Retinal pigment epithelial cell (primary cell): ENCODE measurements at regions not wholly inside any gene's neighbourhood (a gene's known extent, or its start where the extent isn't known, plus 50 kb on each side); places are given as distances from the start of the nearest gene placed in this dataset.

ENCODE experiments used
- DNase-seq: peaks from one replicate; pipeline ENCODE4 v3.0.0-alpha.2; 2010; ENCODE audit warnings: low read depth
- H3K4me3 ChIP-seq: 2 replicates; pipeline ENCODE4 v1.5.1; 2011; ENCODE audit warnings: mild to moderate bottlenecking, low read length, control low read depth, moderate library complexity
- TF ChIP-seq, protein P1 (sequence below): conservative IDR thresholded peaks from 2 replicates; pipeline ENCODE4 v1.5.1; 2011; ENCODE audit warnings: low read depth, low read length, control low read depth, inconsistent platforms

- DNase-seq = no peak
- no peak overlapping the region for H3K4me3 ChIP-seq
- TF ChIP-seq, protein P1, sequence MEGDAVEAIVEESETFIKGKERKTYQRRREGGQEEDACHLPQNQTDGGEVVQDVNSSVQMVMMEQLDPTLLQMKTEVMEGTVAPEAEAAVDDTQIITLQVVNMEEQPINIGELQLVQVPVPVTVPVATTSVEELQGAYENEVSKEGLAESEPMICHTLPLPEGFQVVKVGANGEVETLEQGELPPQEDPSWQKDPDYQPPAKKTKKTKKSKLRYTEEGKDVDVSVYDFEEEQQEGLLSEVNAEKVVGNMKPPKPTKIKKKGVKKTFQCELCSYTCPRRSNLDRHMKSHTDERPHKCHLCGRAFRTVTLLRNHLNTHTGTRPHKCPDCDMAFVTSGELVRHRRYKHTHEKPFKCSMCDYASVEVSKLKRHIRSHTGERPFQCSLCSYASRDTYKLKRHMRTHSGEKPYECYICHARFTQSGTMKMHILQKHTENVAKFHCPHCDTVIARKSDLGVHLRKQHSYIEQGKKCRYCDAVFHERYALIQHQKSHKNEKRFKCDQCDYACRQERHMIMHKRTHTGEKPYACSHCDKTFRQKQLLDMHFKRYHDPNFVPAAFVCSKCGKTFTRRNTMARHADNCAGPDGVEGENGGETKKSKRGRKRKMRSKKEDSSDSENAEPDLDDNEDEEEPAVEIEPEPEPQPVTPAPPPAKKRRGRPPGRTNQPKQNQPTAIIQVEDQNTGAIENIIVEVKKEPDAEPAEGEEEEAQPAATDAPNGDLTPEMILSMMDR = no peak
These were observed 877.3 kb upstream of the INTU start for GRCh38 chr4:126755506-126755905.

DNA sequence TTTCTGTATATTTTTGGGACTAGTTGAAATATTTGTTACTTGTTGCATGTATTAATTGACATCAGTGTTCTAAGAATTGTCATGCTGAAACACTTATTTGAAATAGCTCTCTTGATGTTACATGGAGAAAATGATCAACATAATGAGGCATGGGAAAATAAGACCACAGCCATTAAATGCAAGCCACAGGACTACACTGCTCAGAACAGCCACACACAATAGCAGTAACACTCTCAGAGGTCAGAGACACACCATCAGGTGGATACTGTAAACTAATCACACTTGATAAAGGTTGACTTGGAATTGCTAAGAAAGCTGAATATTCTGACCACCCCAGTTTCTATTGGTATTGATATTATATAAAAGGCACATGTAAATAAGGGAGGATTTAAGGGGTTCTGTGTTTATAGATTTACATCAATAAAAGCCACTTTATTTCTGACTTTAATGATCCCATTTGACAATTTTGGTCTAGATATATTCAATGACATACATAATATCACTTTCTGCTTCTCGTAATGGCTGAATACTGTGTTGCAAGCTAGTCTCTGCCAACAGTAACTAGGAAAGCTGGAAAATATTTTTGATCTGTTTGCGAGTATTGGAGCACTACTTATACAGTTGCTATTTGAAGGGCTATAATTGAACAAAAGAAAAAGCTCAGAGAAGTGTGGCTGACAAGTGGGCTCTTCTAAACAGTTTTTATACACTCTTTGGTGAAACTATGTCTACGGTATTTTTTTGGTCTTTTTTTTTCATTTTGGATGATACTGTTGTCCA is 876.5 kb upstream of the INTU start:
- TF ChIP-seq, protein P1 = no peak
- DNase-seq = no peak
- H3K4me3 ChIP-seq = no peak overlapping the region

DNA sequence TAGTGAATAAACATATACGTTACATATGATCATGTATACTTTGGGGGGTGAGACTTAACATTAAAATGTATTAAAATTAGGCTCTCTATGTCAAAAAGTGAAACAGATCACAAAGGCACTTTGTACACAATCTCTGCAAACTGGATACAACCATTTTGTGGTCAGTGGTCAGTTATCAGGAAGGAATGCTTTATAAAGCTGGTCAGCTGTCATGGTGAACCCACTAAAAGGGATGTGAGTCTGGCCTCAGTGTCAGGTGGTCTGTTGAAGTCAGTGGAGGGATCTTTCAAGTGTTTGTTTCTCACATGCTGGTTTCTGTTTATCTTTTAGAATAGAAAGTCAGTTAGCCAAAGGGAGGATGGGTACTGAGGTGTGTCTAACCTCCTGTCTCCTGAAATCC is 875.5 kb upstream of the INTU start:
- no peak for DNase-seq
- H3K4me3 ChIP-seq = no peak overlapping the region
- TF ChIP-seq, protein P1 = no peak

- H3K4me3 ChIP-seq = no peak overlapping the region
- DNase-seq = no peak
- TF ChIP-seq, protein P1 = no peak
These were observed 874.3 kb upstream of the INTU start for GRCh38 chr4:126758493-126758892.

DNA sequence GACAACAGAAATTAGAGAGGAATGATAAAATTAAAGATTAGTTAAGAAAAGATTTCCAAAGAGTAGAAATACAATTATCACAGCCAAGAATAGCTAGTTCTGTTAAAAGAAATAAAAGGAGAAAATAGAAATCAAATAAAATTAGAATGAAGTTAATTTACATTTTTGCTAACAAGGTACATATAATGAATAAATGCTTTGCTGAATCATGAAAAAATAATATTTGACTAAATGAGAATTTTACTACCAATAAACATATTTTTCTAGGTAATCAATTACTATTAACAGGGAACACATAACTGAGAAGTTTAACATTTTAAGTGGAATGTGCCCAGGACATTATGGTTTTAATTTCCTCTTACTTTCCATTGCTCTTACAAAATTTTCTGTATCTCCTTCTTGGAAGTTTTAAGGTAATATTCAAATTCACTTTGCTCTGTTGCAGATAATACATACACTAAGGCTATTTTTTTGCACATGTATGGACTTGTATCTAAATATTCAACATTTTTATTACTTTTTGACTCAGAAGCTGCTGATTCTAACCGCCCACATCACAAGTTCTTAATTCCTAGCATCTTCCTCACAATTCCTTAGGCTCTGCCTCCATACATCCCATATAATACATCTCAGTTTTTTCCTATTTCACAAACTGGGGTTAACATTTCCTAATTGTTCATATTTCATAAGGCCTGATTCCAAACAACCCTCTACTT is 870.7 kb upstream of the INTU start:
- TF ChIP-seq, protein P1 = no peak
- no peak for DNase-seq
- H3K4me3 ChIP-seq = no peak overlapping the region

DNA sequence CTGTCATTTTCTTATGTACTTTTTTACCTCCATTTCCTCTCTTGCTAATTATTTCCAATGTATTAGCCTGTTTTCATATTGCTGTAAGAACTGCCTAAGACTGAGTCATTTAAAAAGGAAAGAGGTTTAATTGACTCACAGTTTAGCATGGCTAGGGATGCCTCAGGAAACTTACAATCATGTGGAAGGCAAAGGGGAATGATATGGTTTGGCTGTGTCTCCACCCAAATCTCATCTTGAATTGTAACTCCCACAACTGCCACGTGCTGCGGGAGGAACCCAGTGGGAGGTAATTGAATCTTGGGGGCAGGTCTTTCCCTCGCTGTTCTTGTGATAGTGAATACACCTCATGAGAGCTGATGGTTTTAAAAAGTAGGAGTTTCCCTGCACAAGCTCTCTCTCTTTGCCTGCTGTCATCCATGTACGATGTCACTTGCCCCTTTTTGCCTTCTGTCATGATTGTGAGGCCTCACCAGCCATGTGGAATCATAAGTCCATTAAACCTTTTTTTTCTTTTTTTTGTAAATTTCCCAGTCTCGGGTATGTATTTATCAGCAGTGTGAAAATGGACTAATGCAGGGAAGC is 870.0 kb upstream of the INTU start:
- DNase-seq = no peak
- no peak overlapping the region for H3K4me3 ChIP-seq
- TF ChIP-seq, protein P1 = no peak
